ENCODE measurements at regions not wholly inside any gene's neighbourhood (a gene's known extent, or its start where the extent isn't known, plus 50 kb on each side); places are given as distances from the start of the nearest gene placed in this dataset.

DNA sequence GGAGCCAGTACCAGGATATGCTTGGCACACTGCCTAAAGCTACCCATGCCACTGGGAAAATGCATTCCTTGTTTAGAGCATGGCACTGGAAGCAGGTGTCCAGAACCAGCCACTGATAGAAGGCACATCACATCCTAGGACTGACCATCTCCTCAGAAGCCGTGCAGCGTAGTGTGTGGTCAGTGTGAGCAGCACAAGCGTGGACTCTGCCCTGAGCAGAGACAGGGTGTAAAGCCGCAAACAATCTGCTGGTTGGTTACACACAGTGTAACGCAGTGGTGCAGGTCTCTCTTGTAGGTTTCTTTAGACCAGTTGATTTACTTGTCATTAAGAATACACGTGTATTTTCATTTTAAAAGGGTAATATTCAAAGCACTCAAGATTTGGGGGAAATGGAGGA, 377.8 kb upstream of the HS6ST1 start:
- DNase-seq (ENCODE audit: insufficient read length, low spot score) (no peak), FAIRE-seq (no peak)
- TF ChIP-seq PAX5 (IDR thresholded peaks at IDR 0.05; ENCODE audit: insufficient read depth, low read length, severe bottlenecking) (no peak), TAF1 (IDR thresholded peaks at IDR 0.05; ENCODE audit: low read depth, low read length) (no peak), SPI1 (IDR thresholded peaks at IDR 0.05; ENCODE audit: low read depth, low read length) (no peak), POLR2AphosphoS5 (IDR thresholded peaks at IDR 0.05; ENCODE audit: low read depth, low read length) (no peak), POU2F2 (IDR thresholded peaks at IDR 0.05; ENCODE audit: low read depth, low read length) (no peak), POLR2A (IDR thresholded peaks at IDR 0.05; ENCODE audit: low read depth, low read length) (no peak)

DNA sequence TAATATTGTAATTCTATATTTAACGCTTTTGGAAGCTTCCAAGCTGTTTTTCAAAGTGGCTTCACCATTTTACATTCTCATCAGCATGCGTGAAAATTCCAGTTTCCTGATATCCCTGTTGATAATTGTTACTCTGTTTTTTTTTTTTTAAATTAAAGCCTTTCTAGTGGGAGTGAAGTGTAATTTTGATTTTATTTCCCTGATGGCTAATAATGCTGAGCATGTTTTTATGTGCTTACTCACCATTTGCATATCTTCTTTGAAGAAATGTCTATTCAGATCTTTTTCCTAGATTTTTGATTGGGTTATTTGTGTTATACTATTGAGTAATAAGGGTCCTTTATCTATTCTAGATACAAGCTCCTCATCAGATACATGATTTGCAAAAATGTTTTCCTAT, 382.8 kb upstream of the HS6ST1 start:
- TF ChIP-seq POU2F2 (IDR thresholded peaks at IDR 0.05; ENCODE audit: low read depth, low read length) (no peak), POLR2AphosphoS5 (IDR thresholded peaks at IDR 0.05; ENCODE audit: low read depth, low read length) (no peak), PAX5 (IDR thresholded peaks at IDR 0.05; ENCODE audit: insufficient read depth, low read length, severe bottlenecking) (no peak), POLR2A (IDR thresholded peaks at IDR 0.05; ENCODE audit: low read depth, low read length) (no peak)
- DNase-seq (ENCODE audit: insufficient read length, low spot score) (no peak), FAIRE-seq (no peak)

DNA sequence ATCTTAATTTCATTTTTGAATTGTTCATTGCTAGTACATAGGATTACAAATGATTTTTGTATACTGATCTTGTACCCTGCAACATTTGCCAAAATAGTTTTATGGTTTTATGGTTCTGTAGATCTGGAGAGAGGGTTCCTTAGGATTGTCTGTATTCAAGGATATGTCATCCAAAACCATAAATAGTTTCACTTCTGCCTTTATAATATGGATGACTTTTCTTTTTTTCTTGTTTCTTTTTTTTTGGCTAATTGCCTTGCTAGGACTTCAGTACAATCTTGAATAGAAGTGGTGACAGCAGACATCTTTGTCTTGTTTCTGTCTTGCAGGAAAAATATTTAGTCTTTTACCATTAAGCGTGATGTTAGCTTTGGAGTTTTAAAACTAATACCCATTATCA, 383.9 kb upstream of the HS6ST1 start:
- FAIRE-seq (no peak), DNase-seq (ENCODE audit: insufficient read length, low spot score) (no peak)
- no peak for TF ChIP-seq POLR2AphosphoS5 (IDR thresholded peaks at IDR 0.05; ENCODE audit: low read depth, low read length)
- TF ChIP-seq SPI1 (IDR thresholded peaks at IDR 0.05; ENCODE audit: low read depth, low read length): no peak
- TF ChIP-seq TAF1 (IDR thresholded peaks at IDR 0.05; ENCODE audit: low read depth, low read length): no peak
- TF ChIP-seq POU2F2 (IDR thresholded peaks at IDR 0.05; ENCODE audit: low read depth, low read length): no peak
- TF ChIP-seq POLR2A (IDR thresholded peaks at IDR 0.05; ENCODE audit: low read depth, low read length): no peak
- TF ChIP-seq PAX5 (IDR thresholded peaks at IDR 0.05; ENCODE audit: insufficient read depth, low read length, severe bottlenecking): no peak

DNA sequence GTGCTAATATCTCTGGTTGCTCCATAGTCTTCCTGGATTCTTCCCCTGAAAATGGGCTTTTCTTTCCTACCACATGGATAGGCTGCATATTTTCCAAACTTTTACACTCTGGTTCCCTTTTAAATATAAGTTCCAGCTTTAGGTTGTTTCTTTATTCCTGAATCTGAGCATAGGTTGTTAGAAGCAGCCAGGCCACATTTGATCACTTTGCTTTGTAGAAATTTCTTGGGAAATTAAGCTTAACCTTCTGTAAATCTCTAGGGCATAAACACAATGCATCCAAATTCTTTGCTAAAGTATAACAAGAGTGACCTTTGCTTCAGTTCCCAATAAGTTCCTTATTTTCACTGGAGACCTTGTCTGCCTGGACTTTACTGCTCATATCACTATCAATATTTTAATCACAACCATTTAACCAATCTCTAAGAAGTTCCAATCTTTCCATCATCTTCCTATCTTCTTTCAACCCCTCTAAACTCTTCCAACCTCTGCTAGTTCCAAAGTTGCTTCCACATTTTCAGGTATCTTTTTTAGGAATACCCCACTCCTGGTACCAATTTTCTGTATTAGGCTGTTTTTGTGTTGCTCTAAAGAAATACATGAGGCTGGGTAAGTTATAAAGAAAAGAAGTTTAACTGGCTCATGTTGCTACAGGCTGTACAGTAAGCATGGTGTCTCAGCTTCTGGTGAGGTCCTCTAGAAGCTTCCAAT, 389.6 kb upstream of the HS6ST1 start:
- no peak for FAIRE-seq

DNA sequence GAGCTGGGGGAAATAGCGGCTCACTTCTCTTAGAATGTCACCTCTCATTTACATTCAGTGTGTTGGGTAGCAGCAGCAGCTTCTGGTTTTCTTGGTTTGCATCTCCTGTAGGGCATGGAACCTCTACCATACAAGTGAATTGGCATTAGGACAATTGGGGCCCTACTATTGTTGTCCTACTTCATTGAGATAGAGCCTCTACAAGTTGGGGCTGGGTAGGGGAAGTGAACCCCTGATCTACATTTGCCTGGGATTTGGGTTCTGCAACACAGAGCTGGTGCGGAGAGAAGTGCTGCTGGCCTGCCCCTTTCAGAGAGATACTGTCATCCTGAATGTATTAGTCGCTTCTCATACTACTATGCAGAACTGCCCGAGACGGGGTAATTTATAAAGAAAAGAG, 391.6 kb upstream of the HS6ST1 start:
- no peak for TF ChIP-seq POU2F2 (IDR thresholded peaks at IDR 0.05; ENCODE audit: low read depth, low read length)
- no peak for TF ChIP-seq POLR2AphosphoS5 (IDR thresholded peaks at IDR 0.05; ENCODE audit: low read depth, low read length)
- DNase-seq (ENCODE audit: insufficient read length, low spot score) (no peak), FAIRE-seq (no peak)

More for the DNA sequence above, 389.6 kb upstream of the HS6ST1 start:
- no peak for DNase-seq (ENCODE audit: insufficient read length, low spot score)
- TF ChIP-seq PAX5 (IDR thresholded peaks at IDR 0.05; ENCODE audit: insufficient read depth, low read length, severe bottlenecking) (no peak), POLR2AphosphoS5 (IDR thresholded peaks at IDR 0.05; ENCODE audit: low read depth, low read length) (no peak), TAF1 (IDR thresholded peaks at IDR 0.05; ENCODE audit: low read depth, low read length) (no peak), POLR2A (IDR thresholded peaks at IDR 0.05; ENCODE audit: low read depth, low read length) (no peak), SPI1 (IDR thresholded peaks at IDR 0.05; ENCODE audit: low read depth, low read length) (no peak), POU2F2 (IDR thresholded peaks at IDR 0.05; ENCODE audit: low read depth, low read length) (no peak)

- no peak for FAIRE-seq
- no peak for DNase-seq (ENCODE audit: insufficient read length, low spot score)
Observed at GRCh38 chr2:128710729-128711128, 392.1 kb upstream of the HS6ST1 start.

DNA sequence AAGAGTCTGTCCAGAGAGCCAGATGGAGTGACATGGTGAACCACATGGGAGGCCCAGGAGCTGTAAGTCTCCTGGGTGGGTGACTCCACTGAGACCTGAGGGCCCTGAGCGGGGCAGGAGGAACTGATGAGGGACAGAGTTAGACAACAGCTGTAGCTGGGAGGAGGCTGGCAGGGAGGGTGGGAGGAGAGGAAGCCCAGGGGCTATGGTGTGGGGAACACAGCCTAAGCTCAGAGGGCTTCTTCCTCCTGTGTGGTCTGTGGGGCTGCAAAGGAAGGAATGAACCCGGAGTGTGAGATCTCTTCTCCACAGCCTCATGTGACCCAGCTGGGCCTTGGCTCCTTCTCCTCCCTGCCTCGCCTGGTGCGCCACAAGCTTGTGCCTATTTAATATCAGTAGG, 395.6 kb upstream of the HS6ST1 start:
- DNase-seq (ENCODE audit: insufficient read length, low spot score) (no peak), FAIRE-seq (no peak)
- TF ChIP-seq POLR2AphosphoS5 (IDR thresholded peaks at IDR 0.05; ENCODE audit: low read depth, low read length) (no peak), TAF1 (IDR thresholded peaks at IDR 0.05; ENCODE audit: low read depth, low read length) (no peak), POU2F2 (IDR thresholded peaks at IDR 0.05; ENCODE audit: low read depth, low read length) (no peak), SPI1 (IDR thresholded peaks at IDR 0.05; ENCODE audit: low read depth, low read length) (no peak), POLR2A (IDR thresholded peaks at IDR 0.05; ENCODE audit: low read depth, low read length) (no peak), PAX5 (IDR thresholded peaks at IDR 0.05; ENCODE audit: insufficient read depth, low read length, severe bottlenecking) (no peak)

More at GRCh38 chr2:128710729-128711128, 392.1 kb upstream of the HS6ST1 start:
- TF ChIP-seq SPI1 (IDR thresholded peaks at IDR 0.05; ENCODE audit: low read depth, low read length): no peak
- no peak for TF ChIP-seq POU2F2 (IDR thresholded peaks at IDR 0.05; ENCODE audit: low read depth, low read length)
- no peak for TF ChIP-seq POLR2AphosphoS5 (IDR thresholded peaks at IDR 0.05; ENCODE audit: low read depth, low read length)
- TF ChIP-seq TAF1 (IDR thresholded peaks at IDR 0.05; ENCODE audit: low read depth, low read length): no peak
- no peak for TF ChIP-seq PAX5 (IDR thresholded peaks at IDR 0.05; ENCODE audit: insufficient read depth, low read length, severe bottlenecking)
- TF ChIP-seq POLR2A (IDR thresholded peaks at IDR 0.05; ENCODE audit: low read depth, low read length): no peak

DNA sequence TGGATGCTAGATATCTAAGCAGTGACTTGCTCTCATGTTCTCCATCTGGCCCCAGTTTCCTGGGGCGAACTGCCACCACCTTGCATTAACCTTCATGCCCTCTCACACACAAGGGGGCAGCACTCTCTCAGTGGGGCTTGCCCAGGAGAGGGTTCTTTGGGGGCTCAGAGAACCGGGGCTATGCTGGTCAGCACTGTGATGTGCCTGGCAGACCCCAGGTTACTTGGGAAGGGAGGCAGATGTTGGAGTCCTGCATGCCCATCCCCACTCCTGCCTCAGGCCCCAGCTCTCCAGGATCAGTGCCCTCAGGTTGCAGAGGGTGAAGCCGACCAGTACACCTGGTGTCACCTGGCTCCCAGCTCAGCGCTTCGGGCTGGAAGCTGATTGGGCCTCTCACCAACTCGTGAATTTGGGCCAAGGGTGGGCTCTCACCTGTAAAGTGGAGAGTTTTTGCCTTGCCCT, 396.2 kb upstream of the HS6ST1 start:
- FAIRE-seq (no peak), DNase-seq (ENCODE audit: insufficient read length, low spot score) (no peak)

DNA sequence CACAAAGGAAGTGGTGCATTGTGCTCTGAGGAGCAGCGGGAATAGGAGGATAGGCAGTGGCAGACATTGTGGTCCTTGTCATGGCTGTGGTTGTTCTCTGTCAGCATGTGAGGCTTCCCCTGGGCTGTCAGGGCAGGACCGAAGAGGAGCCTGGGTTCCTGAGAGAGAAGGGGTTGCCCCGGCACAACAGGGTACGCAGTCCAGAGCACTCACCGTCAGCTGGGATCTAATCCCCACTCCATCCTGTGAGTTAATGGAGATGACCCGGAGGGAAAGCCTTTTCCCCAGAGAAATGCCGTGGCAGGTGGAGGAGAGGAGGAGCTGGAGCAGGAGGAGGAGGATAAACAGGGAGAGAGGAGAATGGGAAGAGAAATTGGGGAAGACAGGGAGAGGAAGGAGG, 396.7 kb upstream of the HS6ST1 start:
- TF ChIP-seq TAF1 (IDR thresholded peaks at IDR 0.05; ENCODE audit: low read depth, low read length) (no peak), POLR2A (IDR thresholded peaks at IDR 0.05; ENCODE audit: low read depth, low read length) (no peak), POLR2AphosphoS5 (IDR thresholded peaks at IDR 0.05; ENCODE audit: low read depth, low read length) (no peak), PAX5 (IDR thresholded peaks at IDR 0.05; ENCODE audit: insufficient read depth, low read length, severe bottlenecking) (no peak), SPI1 (IDR thresholded peaks at IDR 0.05; ENCODE audit: low read depth, low read length) (no peak), POU2F2 (IDR thresholded peaks at IDR 0.05; ENCODE audit: low read depth, low read length) (no peak)
- no peak for DNase-seq (ENCODE audit: insufficient read length, low spot score)
- no peak for FAIRE-seq

More for the DNA sequence above, 396.2 kb upstream of the HS6ST1 start:
- TF ChIP-seq POLR2A (IDR thresholded peaks at IDR 0.05; ENCODE audit: low read depth, low read length): no peak
- no peak for TF ChIP-seq POLR2AphosphoS5 (IDR thresholded peaks at IDR 0.05; ENCODE audit: low read depth, low read length)
- TF ChIP-seq PAX5 (IDR thresholded peaks at IDR 0.05; ENCODE audit: insufficient read depth, low read length, severe bottlenecking): no peak
- TF ChIP-seq TAF1 (IDR thresholded peaks at IDR 0.05; ENCODE audit: low read depth, low read length): no peak
- no peak for TF ChIP-seq SPI1 (IDR thresholded peaks at IDR 0.05; ENCODE audit: low read depth, low read length)
- TF ChIP-seq POU2F2 (IDR thresholded peaks at IDR 0.05; ENCODE audit: low read depth, low read length): no peak

DNA sequence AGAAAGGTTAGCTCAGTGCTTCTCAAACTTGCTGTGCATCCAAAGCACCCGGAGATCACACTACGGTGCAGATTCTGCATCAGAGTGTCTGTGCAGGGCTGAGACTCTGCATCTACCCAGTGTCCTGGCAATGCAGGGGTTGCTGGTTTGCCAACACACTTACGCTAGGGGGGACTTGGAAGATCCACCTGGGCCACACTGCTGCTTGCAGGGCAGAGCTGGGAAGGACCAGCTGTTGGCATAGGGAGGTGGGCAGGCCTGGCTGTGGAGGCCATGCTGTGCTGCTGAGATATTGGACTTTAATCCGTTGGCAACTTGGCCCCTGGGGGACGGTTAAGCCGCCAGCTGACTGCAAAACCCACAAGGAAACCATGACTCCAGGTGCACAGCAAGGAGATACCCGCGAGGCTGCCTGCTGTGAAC, 397.6 kb upstream of the HS6ST1 start:
- DNase-seq (ENCODE audit: insufficient read length, low spot score) (no peak), FAIRE-seq (no peak)
- TF ChIP-seq TAF1 (IDR thresholded peaks at IDR 0.05; ENCODE audit: low read depth, low read length): no peak
- no peak for TF ChIP-seq POLR2AphosphoS5 (IDR thresholded peaks at IDR 0.05; ENCODE audit: low read depth, low read length)
- TF ChIP-seq POU2F2 (IDR thresholded peaks at IDR 0.05; ENCODE audit: low read depth, low read length): no peak
- TF ChIP-seq POLR2A (IDR thresholded peaks at IDR 0.05; ENCODE audit: low read depth, low read length): no peak
